Transverse colon (tissue), 3 donors: ENCODE measurements at regions not wholly inside any gene's neighbourhood (a gene's known extent, or its start where the extent isn't known, plus 50 kb on each side); places are given as distances from the start of the nearest gene placed in this dataset.

ENCODE experiments used
- POLR2A ChIP-seq: fragments of 450-650 bp; IDR thresholded peaks from one replicate; pipeline ENCODE4 v1.6.1; 2016; ENCODE audit warnings: antibody characterized with exemption, mild to moderate bottlenecking, moderate library complexity
- TF ChIP-seq, protein P1 (sequence below), 5 experiments: fragments of 200-600 bp in 3 of 5; fragments of 450-650 bp in 2 of 5; sonication (generic) in 3 of 5; IDR thresholded peaks; 1 replicate in 2 of 5; 2 replicates in 3 of 5; pipeline ENCODE4 v1.5.1; 2016 to 2017; ENCODE audit warnings: antibody characterized with exemption in 5 of 5, inconsistent platforms in 3 of 5, mild to moderate bottlenecking in 2 of 5, moderate library complexity in 1 of 5

DNA sequence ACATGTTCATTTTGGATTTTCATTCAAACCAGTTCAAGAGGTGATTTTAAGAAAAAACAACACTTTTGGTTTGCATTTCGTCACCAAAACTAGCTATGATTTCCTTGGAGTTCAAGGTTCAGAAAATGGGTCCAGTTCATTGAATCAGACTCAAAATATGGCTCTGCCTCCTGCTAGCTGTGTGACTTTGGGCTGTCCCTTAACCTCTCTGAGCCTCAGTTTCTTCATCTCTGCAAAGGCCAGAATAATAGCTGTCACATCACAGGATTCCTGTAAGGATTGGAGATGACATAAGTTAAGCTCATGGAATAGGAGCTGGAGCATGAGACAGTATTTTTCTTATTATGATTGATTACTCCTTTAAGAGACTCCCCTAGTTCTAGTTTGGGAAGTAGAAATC lies 147.8 kb upstream of the SMIM23 start:
- TF ChIP-seq POLR2A = no peak
- TF ChIP-seq, protein P1, sequence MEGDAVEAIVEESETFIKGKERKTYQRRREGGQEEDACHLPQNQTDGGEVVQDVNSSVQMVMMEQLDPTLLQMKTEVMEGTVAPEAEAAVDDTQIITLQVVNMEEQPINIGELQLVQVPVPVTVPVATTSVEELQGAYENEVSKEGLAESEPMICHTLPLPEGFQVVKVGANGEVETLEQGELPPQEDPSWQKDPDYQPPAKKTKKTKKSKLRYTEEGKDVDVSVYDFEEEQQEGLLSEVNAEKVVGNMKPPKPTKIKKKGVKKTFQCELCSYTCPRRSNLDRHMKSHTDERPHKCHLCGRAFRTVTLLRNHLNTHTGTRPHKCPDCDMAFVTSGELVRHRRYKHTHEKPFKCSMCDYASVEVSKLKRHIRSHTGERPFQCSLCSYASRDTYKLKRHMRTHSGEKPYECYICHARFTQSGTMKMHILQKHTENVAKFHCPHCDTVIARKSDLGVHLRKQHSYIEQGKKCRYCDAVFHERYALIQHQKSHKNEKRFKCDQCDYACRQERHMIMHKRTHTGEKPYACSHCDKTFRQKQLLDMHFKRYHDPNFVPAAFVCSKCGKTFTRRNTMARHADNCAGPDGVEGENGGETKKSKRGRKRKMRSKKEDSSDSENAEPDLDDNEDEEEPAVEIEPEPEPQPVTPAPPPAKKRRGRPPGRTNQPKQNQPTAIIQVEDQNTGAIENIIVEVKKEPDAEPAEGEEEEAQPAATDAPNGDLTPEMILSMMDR (IDR thresholded peaks at IDR 0.05) = no peak
